Thoracic aorta (tissue), 2 donors: ENCODE measurements at regions not wholly inside any gene's neighbourhood (a gene's known extent, or its start where the extent isn't known, plus 50 kb on each side); places are given as distances from the start of the nearest gene placed in this dataset.

Experiments
- ATAC-seq: fragments of 150-250 bp; one replicate; pipeline ENCODE4 v1.8.0; 2017; ENCODE audit warnings: low read depth; ENCODE audit not compliant: insufficient number of reproducible peaks, low FRiP score
- DNase-seq: peaks from one replicate; pipeline ENCODE4 v3.0.0-alpha.2; 2020; ENCODE audit warnings: low spot score
- H3K27ac ChIP-seq, 2 donors: fragments of 200-600 bp; sonication (generic); 1 replicate in 1 of 2; 2 replicates in 1 of 2; pipeline ENCODE4 v1.5.1; 2016; ENCODE audit warnings: mild to moderate bottlenecking in 2 of 2, moderate library complexity in 2 of 2
- H3K27me3 ChIP-seq: fragments of 200-600 bp; sonication (generic); replicated peaks from 2 replicates; pipeline ENCODE4 v1.6.0; 2016; ENCODE audit warnings: mild to moderate bottlenecking; ENCODE audit not compliant: insufficient read depth
- H3K36me3 ChIP-seq: fragments of 200-600 bp; sonication (generic); one replicate; pipeline ENCODE4 v1.5.1; 2016
- H3K4me1 ChIP-seq, 2 donors: fragments of 200-600 bp; sonication (generic); 1 replicate in 1 of 2; 2 replicates in 1 of 2; pipeline versions ENCODE4 v1.5.1 to v1.6.0; 2016; ENCODE audit warnings: low read depth in 2 of 2, mild to moderate bottlenecking in 1 of 2; ENCODE audit not compliant: control insufficient read depth in 1 of 2
- H3K4me3 ChIP-seq: fragments of 200-600 bp; sonication (generic); 2 replicates; pipeline ENCODE4 v1.5.1; 2016; ENCODE audit warnings: mild to moderate bottlenecking
- H3K9me3 ChIP-seq: fragments of 200-600 bp; sonication (generic); 2 replicates; pipeline ENCODE4 v1.5.1; 2016
- TF ChIP-seq, protein P1 (sequence below): fragments of 200-600 bp; sonication (generic); IDR thresholded peaks from one replicate; pipeline ENCODE4 v1.5.1; 2019; ENCODE audit warnings: antibody characterized with exemption

DNA sequence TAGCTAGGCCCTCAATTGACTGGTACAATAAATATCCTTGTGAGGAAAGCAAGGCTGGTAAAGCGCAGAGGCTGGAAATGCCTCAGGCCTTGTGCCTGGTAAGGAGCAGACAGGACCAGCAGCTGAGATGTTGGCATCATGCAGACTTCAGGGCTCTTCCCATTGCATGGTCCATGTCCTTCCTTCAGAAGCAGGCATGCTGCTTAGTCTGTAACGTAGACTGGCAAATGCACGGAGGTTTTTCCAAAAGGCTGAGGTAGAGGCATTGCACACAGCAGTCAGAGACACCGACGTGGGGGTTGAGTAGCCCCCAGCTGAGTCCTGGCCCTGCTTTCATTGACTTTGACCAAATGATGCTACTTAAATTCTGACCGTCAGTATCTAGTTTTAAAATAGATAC lies 87.1 kb downstream of the ADRB2 start:
- no peaks in the 10 kb centered on the region for H3K36me3 ChIP-seq
- no peaks in the 10 kb centered on the region for H3K9me3 ChIP-seq
- ATAC-seq (no peak), DNase-seq (no peak)
- no peak overlapping the region for H3K4me3 ChIP-seq
- H3K27me3 ChIP-seq, result no peaks in the 10 kb centered on the region
- TF ChIP-seq, protein P1, sequence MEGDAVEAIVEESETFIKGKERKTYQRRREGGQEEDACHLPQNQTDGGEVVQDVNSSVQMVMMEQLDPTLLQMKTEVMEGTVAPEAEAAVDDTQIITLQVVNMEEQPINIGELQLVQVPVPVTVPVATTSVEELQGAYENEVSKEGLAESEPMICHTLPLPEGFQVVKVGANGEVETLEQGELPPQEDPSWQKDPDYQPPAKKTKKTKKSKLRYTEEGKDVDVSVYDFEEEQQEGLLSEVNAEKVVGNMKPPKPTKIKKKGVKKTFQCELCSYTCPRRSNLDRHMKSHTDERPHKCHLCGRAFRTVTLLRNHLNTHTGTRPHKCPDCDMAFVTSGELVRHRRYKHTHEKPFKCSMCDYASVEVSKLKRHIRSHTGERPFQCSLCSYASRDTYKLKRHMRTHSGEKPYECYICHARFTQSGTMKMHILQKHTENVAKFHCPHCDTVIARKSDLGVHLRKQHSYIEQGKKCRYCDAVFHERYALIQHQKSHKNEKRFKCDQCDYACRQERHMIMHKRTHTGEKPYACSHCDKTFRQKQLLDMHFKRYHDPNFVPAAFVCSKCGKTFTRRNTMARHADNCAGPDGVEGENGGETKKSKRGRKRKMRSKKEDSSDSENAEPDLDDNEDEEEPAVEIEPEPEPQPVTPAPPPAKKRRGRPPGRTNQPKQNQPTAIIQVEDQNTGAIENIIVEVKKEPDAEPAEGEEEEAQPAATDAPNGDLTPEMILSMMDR, result no peak
- H3K27ac ChIP-seq, result no peak overlapping the region
- H3K4me1 ChIP-seq, result peaks cover 5 to 25% of the 10 kb centered on the region in 2 donors

DNA sequence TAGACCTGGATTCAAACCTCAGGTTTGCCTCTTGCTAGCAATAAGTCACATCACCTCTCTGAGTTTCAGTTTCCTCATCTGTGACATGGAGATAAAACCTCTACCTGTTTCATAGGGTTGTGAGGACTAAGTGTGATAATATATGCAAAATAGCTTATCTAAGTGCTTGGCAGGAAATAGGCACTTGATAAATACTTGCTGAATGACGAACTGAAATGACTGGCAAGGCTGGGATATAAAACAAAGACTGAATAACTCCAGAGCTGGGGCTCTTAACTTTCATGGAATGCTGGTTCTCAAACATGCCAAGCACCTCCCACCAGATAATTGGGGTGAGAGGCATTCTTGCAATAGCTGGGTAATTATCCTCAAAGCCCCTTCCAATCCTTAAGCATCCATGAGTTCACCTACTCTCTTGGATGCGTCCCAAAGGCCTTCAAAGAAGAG lies 87.6 kb downstream of the ADRB2 start:
- TF ChIP-seq, protein P1, result no peak
- Histone ChIP-seq H3K9me3 (no peaks in the 10 kb centered on the region), H3K27ac (no peak overlapping the region), H3K27me3 (no peaks in the 10 kb centered on the region), H3K4me1 (peaks cover 4 to 20% of the 10 kb centered on the region in 2 donors), H3K4me3 (no peak overlapping the region), H3K36me3 (no peaks in the 10 kb centered on the region)
- ATAC-seq (no peak), DNase-seq (no peak)

DNA sequence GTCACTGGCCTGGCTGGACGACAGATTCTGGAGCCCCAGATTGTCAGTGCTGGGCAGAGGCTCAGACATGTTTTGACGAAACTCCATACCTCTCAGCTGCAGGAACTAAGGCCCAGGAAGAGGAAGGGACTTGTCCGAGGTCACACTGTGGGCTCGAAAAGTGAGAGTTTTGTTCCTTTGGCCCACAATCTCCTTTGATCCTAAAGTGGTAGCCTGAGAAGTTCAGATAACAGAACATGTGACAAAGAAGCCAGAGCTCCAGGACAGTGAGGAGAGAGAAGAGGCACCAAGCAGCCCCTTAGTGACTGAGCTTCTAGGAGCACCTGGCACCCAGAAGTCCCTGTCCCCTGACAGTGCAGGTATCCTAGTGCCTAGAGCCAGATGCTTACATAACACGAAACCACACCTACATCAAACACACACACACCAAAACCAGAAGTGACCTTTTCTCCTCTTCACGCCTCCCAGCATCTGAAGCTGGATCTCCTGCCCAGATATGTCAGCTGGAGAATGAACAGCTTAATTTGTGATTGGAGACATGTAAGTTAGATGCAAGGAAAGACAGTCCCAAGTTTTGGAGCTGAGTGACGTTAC lies 88.9 kb downstream of the ADRB2 start:
- DNase-seq, result no peak
- peaks cover 0 to 15% of the 10 kb centered on the region in 2 donors for H3K4me1 ChIP-seq
- H3K9me3 ChIP-seq, result no peaks in the 10 kb centered on the region
- ATAC-seq, result no peak
- no peaks in the 10 kb centered on the region for H3K36me3 ChIP-seq
- H3K27me3 ChIP-seq, result no peaks in the 10 kb centered on the region
- TF ChIP-seq, protein P1, result no peak
- no peak overlapping the region for H3K27ac ChIP-seq
- no peak overlapping the region for H3K4me3 ChIP-seq

DNA sequence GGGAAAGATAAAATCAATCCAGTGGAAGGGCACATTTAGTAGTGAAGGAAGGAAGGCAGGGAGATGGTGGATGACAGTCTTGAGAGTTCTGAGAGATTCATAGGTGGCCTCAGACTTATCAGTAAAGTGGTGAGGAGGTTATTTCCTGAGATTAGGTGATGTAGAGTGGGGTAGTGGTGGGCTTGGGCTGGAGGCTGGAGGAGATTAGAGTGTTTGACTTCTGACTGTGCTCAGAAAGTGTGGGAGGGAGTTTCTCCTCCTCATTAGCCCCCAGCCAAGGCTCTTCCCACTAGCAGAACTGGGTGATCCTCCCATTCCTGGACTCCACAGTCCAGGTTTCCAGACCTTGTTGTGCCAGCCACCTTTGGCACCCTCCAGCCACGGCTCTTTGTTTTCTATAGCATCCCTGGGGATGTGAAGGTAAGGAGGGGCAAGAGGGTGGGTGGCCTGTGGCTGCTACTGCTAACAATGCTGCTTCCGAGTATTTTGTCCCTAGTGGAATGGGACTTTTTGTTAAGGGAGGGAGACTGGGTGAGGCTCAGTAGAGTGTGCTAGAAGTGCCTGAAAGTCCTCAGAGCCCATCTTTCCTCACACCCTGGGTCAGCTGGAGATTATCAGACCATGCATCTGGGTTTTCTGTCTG lies 94.4 kb downstream of the ADRB2 start:
- TF ChIP-seq, protein P1, result no peak
- Histone ChIP-seq H3K9me3 (no peaks in the 10 kb centered on the region), H3K4me3 (no peak overlapping the region), H3K36me3 (no peaks in the 10 kb centered on the region), H3K27ac (no peak overlapping the region), H3K27me3 (no peaks in the 10 kb centered on the region), H3K4me1 (no peaks in the 10 kb centered on the region)
- no peak for ATAC-seq
- no peak for DNase-seq

DNA sequence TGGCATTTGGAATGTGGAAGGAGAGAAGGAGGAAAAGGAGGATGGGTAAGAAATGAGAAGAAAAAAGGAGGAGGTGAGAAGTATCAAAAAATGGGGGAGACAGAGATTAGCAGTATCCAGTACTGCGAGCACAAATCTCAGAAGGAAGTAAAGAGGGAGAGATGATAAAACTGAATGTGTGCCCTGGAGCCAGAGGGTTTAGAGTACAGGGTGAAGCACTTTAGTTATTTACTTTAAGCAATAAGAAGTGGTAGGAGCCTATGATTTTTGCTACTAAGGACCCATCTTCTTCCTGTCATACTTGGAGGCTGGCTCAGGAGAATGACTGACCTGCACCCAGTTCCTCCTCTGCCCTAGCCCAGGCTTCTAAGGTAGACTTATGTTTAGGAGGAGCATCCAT lies 94.9 kb downstream of the ADRB2 start:
- Histone ChIP-seq H3K36me3 (no peaks in the 10 kb centered on the region), H3K27ac (no peak overlapping the region), H3K4me1 (no peaks in the 10 kb centered on the region), H3K9me3 (no peaks in the 10 kb centered on the region), H3K4me3 (no peak overlapping the region), H3K27me3 (no peaks in the 10 kb centered on the region)
- ATAC-seq (no peak), DNase-seq (no peak)
- TF ChIP-seq, protein P1, result no peak
